H9 (cell line): ENCODE measurements at regions not wholly inside any gene's neighbourhood (a gene's known extent, or its start where the extent isn't known, plus 50 kb on each side); places are given as distances from the start of the nearest gene placed in this dataset.

Experiments used
- DNase-seq: peaks from one replicate; pipeline ENCODE4 v3.0.0-alpha.2; 2017
- H2AFZ ChIP-seq: one replicate; pipeline ENCODE4 v1.6.1; 2013; ENCODE audit warnings: mild to moderate bottlenecking, low read length, control low read depth, moderate library complexity
- H2AK5ac ChIP-seq: 2 replicates; pipeline ENCODE4 v1.6.1; 2013; ENCODE audit warnings: low read length, control low read depth, mixed read lengths; ENCODE audit not compliant: insufficient read length
- H2BK120ac ChIP-seq: one replicate; pipeline ENCODE4 v1.6.1; 2013; ENCODE audit warnings: low read depth, mild to moderate bottlenecking, low read length, control low read depth, inconsistent platforms; ENCODE audit not compliant: poor library complexity, severe bottlenecking
- H2BK12ac ChIP-seq: 2 replicates; pipeline ENCODE4 v1.6.1; 2013; ENCODE audit warnings: low read length, control low read depth, mixed read lengths, low read depth; ENCODE audit not compliant: insufficient read length
- H2BK15ac ChIP-seq: 2 replicates; pipeline ENCODE4 v1.6.1; 2013; ENCODE audit warnings: low read depth, low read length, control low read depth
- H2BK20ac ChIP-seq: one replicate; pipeline ENCODE4 v1.6.1; 2013; ENCODE audit warnings: low read depth, mild to moderate bottlenecking, low read length, control low read depth, inconsistent platforms; ENCODE audit not compliant: poor library complexity, severe bottlenecking
- H2BK5ac ChIP-seq: 2 replicates; pipeline ENCODE4 v1.6.1; 2013; ENCODE audit warnings: low read length, control low read depth, mixed read lengths; ENCODE audit not compliant: insufficient read length
- H3K14ac ChIP-seq: 2 replicates; pipeline ENCODE4 v1.6.1; 2013; ENCODE audit warnings: low read length, control low read depth; ENCODE audit not compliant: insufficient read depth
- H3K18ac ChIP-seq: 2 replicates; pipeline ENCODE4 v1.6.1; 2013; ENCODE audit warnings: low read depth, mild to moderate bottlenecking, mixed read lengths, low read length, control low read depth; ENCODE audit not compliant: insufficient read length
- H3K23ac ChIP-seq: 2 replicates; pipeline ENCODE4 v1.6.1; 2013; ENCODE audit warnings: low read length, control low read depth, mixed read lengths, low read depth; ENCODE audit not compliant: insufficient read length
- H3K23me2 ChIP-seq: 2 replicates; pipeline ENCODE4 v1.6.1; 2013; ENCODE audit warnings: low read depth, mild to moderate bottlenecking, mixed read lengths, low read length, control low read depth; ENCODE audit not compliant: insufficient read length, poor library complexity, severe bottlenecking
- H3K27ac ChIP-seq: 2 replicates; pipeline ENCODE4 v1.5.1; 2013; ENCODE audit warnings: low read length, control low read depth, mixed read lengths, low read depth; ENCODE audit not compliant: insufficient read length
- H3K27me3 ChIP-seq: 2 replicates; pipeline ENCODE4 v1.6.1; 2013; ENCODE audit warnings: low read length, control low read depth, inconsistent platforms; ENCODE audit not compliant: insufficient read depth
- H3K4ac ChIP-seq: 2 replicates; pipeline ENCODE4 v1.6.1; 2013; ENCODE audit warnings: low read depth, mild to moderate bottlenecking, control low read depth, inconsistent platforms, low read length, moderate library complexity
- H3K4me1 ChIP-seq: 2 replicates; pipeline ENCODE4 v1.6.1; 2013; ENCODE audit warnings: low read length, control low read depth, inconsistent platforms; ENCODE audit not compliant: insufficient read depth
- H3K4me2 ChIP-seq: 2 replicates; pipeline ENCODE4 v1.6.1; 2013; ENCODE audit warnings: low read length, control low read depth, mixed read lengths; ENCODE audit not compliant: insufficient read length, insufficient read depth
- H3K56ac ChIP-seq: 2 replicates; pipeline ENCODE4 v1.6.1; 2013; ENCODE audit warnings: low read depth, mild to moderate bottlenecking, mixed read lengths, low read length, control low read depth; ENCODE audit not compliant: insufficient read length
- H3K79me1 ChIP-seq: 2 replicates; pipeline ENCODE4 v1.6.1; 2013; ENCODE audit warnings: low read depth, mild to moderate bottlenecking, moderate library complexity, low read length, control low read depth, inconsistent platforms; ENCODE audit not compliant: insufficient read depth, poor library complexity, severe bottlenecking
- H3K79me2 ChIP-seq: 2 replicates; pipeline ENCODE4 v1.6.1; 2013; ENCODE audit warnings: low read length, control low read depth, inconsistent platforms; ENCODE audit not compliant: insufficient read depth
- H3K9ac ChIP-seq: 2 replicates; pipeline ENCODE4 v1.6.1; 2013; ENCODE audit warnings: low read length, control low read depth, mixed read lengths; ENCODE audit not compliant: insufficient read length; ENCODE audit errors: extremely low read depth
- H3K9me3 ChIP-seq: one replicate; pipeline ENCODE4 v1.6.1; 2013; ENCODE audit warnings: low read depth, low read length, inconsistent platforms; ENCODE audit not compliant: control insufficient read depth
- H3T11ph ChIP-seq: one replicate; pipeline ENCODE4 v1.6.1; 2013; ENCODE audit warnings: mild to moderate bottlenecking, low read length, control low read depth, inconsistent platforms
- H4K20me1 ChIP-seq: one replicate; pipeline ENCODE4 v1.6.1; 2013; ENCODE audit not compliant: control insufficient read depth, insufficient read length, insufficient read depth
- H4K5ac ChIP-seq: 2 replicates; pipeline ENCODE4 v1.6.1; 2013; ENCODE audit warnings: low read depth, mild to moderate bottlenecking, mixed read lengths, low read length, control low read depth; ENCODE audit not compliant: insufficient read length
- H4K8ac ChIP-seq: replicated peaks from 2 replicates; pipeline ENCODE4 v1.6.1; 2013; ENCODE audit warnings: low read length, control low read depth, mixed read lengths, low read depth; ENCODE audit not compliant: insufficient read length
- H4K91ac ChIP-seq: 2 replicates; pipeline ENCODE4 v1.6.1; 2013; ENCODE audit warnings: low read depth, mild to moderate bottlenecking, moderate library complexity, mixed read lengths, low read length, control low read depth; ENCODE audit not compliant: insufficient read length
- H3K27ac Mint-ChIP-seq, 3 experiments: 2 replicates in 2 of 3; 3 replicates in 1 of 3; pipeline ENCODE4 v1.8.0; 2020 to 2021; ENCODE audit warnings: mixed read lengths in 3 of 3, mild to moderate bottlenecking in 1 of 3, moderate library complexity in 1 of 3
- H3K27me3 Mint-ChIP-seq: 2 replicates; pipeline ENCODE4 v1.8.0; 2021; ENCODE audit warnings: low read depth, mild to moderate bottlenecking, moderate library complexity, mixed read lengths
- H3K36me3 Mint-ChIP-seq, 3 experiments: 2 replicates in 2 of 3; 3 replicates in 1 of 3; pipeline ENCODE4 v1.8.0; 2020 to 2021; ENCODE audit warnings: low read depth in 3 of 3, mixed read lengths in 3 of 3; ENCODE audit not compliant: insufficient read depth in 1 of 3
- H3K4me1 Mint-ChIP-seq, 2 experiments: 2 replicates each; pipeline ENCODE4 v1.8.0; 2020; ENCODE audit warnings: mixed read lengths in 2 of 2
- H3K4me3 Mint-ChIP-seq, 2 experiments: 2 replicates in 1 of 2; 3 replicates in 1 of 2; pipeline ENCODE4 v1.8.0; 2020 to 2021; ENCODE audit warnings: mild to moderate bottlenecking in 2 of 2, mixed read lengths in 2 of 2, moderate library complexity in 1 of 2
- H3K9me3 Mint-ChIP-seq, 2 experiments: 2 replicates in 1 of 2; 3 replicates in 1 of 2; pipeline ENCODE4 v1.8.0; 2020; ENCODE audit warnings: mild to moderate bottlenecking in 2 of 2, mixed read lengths in 2 of 2, moderate library complexity in 1 of 2
- CTCF ChIP-seq: fragments of 200-600 bp; sonication (generic); conservative IDR thresholded peaks from 3 replicates; pipeline ENCODE4 v1.8.0; 2021; ENCODE audit warnings: antibody characterized with exemption, mild to moderate bottlenecking
- WGBS: extraction: QIAGEN DNeasy Blood & Tissue Kit; methylation state at CpG from one replicate; pipeline ENCODE4 v1.1.7; 2013; ENCODE audit warnings: missing lambda C conversion rate, low lambda C conversion rate, mixed read lengths; ENCODE audit not compliant: insufficient read length; ENCODE audit errors: extremely low coverage; 5-methylcytosine and 5-hydroxymethylcytosine counted together

DNA sequence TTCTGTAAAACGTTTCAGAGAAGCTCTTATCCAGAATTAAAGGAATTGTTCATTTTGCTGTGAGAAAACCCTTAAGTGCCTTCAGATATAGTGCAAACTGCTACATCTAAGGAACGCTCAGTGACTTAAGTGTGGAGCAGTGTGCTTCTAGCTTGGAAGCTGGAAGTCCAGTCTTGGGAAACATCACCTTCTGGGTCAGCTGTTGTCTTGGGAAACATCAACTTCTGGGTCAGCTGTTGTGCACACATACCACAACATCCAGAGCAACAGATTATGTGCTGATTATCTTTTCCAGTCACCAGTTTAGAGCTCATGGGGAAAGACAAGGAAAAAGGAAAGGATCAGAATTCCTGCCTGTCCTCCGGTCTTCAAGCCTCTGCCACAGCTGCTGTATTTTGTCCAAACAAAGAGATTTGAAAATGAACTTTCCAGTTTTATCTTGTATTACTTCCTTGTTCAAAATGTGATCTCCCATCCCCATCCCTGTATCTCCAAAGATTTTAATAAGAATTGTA is 713.6 kb downstream of the NSUN3 start:
- Histone ChIP-seq H2BK120ac (no peak overlapping the region), H3K18ac (no peak overlapping the region), H3K79me1 (no peaks in the 10 kb centered on the region), H3K27me3 (no peaks in the 10 kb centered on the region), H4K5ac (no peak overlapping the region), H3K56ac (no peak overlapping the region), H2BK5ac (no peak overlapping the region), H2AK5ac (no peak overlapping the region), H3K4me2 (no peak overlapping the region), H3K23ac (no peak overlapping the region), H4K91ac (no peak overlapping the region), H3K9me3 (no peaks in the 10 kb centered on the region), H4K8ac (no peak overlapping the region), H2BK20ac (no peak overlapping the region), H3K23me2 (no peaks in the 10 kb centered on the region), H4K20me1 (no peaks in the 10 kb centered on the region), H3K4me1 (no peaks in the 10 kb centered on the region), H2AFZ (no peak overlapping the region), H3K9ac (no peak overlapping the region), H3K4ac (no peak overlapping the region), H3T11ph (no peak overlapping the region), H3K14ac (no peak overlapping the region), H2BK15ac (no peak overlapping the region), H2BK12ac (no peak overlapping the region), H3K27ac (no peak overlapping the region), H3K79me2 (no peaks in the 10 kb centered on the region)
- Mint-ChIP-seq H3K27ac (no peak overlapping the region), H3K4me1 (no peaks in the 10 kb centered on the region), H3K27me3 (peaks cover 2% of the 10 kb centered on the region; the same call in 1 of the 2 replicates), H3K36me3 (no peaks in the 10 kb centered on the region; a peak in 1 of 7 replicates), H3K4me3 (no peak overlapping the region), H3K9me3 (no peaks in the 10 kb centered on the region)
- no peak for DNase-seq
- no peak for TF ChIP-seq CTCF
- WGBS, result no CpG with 5 or more reads among the region's 3 CpGs
